Mucosa of gallbladder (tissue), 1 donor: ENCODE measurements at regions not wholly inside any gene's neighbourhood (a gene's known extent, or its start where the extent isn't known, plus 50 kb on each side); places are given as distances from the start of the nearest gene placed in this dataset.

ENCODE experiments used
- DNase-seq: peaks from one replicate; pipeline ENCODE4 v3.0.0-alpha.2; 2020; ENCODE audit warnings: low spot score
- donor health status: DM: no; HTN: no; CAD: no.

GRCh38 chr11:133787379-133788141, 57.8 kb downstream of the SPATA19 start:
- peak; percentile 21 for DNase-seq

GRCh38 chr11:133785795-133786340, 59.4 kb downstream of the SPATA19 start:
- no peak for DNase-seq

GRCh38 chr11:133784359-133784758, 61.0 kb downstream of the SPATA19 start:
- no peak for DNase-seq

- no peak for DNase-seq
These were observed 63.1 kb downstream of the SPATA19 start for GRCh38 chr11:133782116-133782725.

- no peak for DNase-seq
These were observed 67.2 kb downstream of the SPATA19 start for GRCh38 chr11:133778161-133778560.

GRCh38 chr11:133776671-133777367, 68.5 kb downstream of the SPATA19 start:
- DNase-seq = no peak

GRCh38 chr11:133762538-133762937, 82.8 kb downstream of the SPATA19 start:
- DNase-seq = no peak

- no peak for DNase-seq
These were observed 92.2 kb downstream of the SPATA19 start for GRCh38 chr11:133753150-133753549.

- DNase-seq = no peak
These were observed 95.5 kb downstream of the SPATA19 start for GRCh38 chr11:133749841-133750240.

- DNase-seq = no peak
These were observed 97.9 kb downstream of the SPATA19 start for GRCh38 chr11:133747409-133747808.

- DNase-seq = no peak
These were observed 98.5 kb downstream of the SPATA19 start for GRCh38 chr11:133746663-133747306.

- no peak for DNase-seq
These were observed 99.5 kb downstream of the SPATA19 start for GRCh38 chr11:133745791-133746190.

- no peak for DNase-seq
These were observed 103.0 kb downstream of the SPATA19 start for GRCh38 chr11:133742353-133742752.

- no peak for DNase-seq
These were observed 104.3 kb downstream of the SPATA19 start for GRCh38 chr11:133740963-133741362.

- DNase-seq = no peak
These were observed 105.8 kb downstream of the SPATA19 start for GRCh38 chr11:133739481-133739880.

GRCh38 chr11:133738624-133739023, 106.7 kb downstream of the SPATA19 start:
- DNase-seq = no peak

- no peak for DNase-seq
These were observed 111.7 kb downstream of the SPATA19 start for GRCh38 chr11:133733631-133734030.

GRCh38 chr11:133732109-133732674, 113.1 kb downstream of the SPATA19 start:
- DNase-seq = peak; percentile 17

GRCh38 chr11:133727774-133728173, 117.5 kb downstream of the SPATA19 start:
- no peak for DNase-seq

- DNase-seq = no peak
These were observed 118.8 kb downstream of the SPATA19 start for GRCh38 chr11:133726542-133726941.

- DNase-seq = no peak
These were observed 121.2 kb downstream of the SPATA19 start for GRCh38 chr11:133724116-133724515.

- DNase-seq = no peak
These were observed 122.3 kb downstream of the SPATA19 start for GRCh38 chr11:133723056-133723455.
